Hematopoietic multipotent progenitor cell treated with erythropoietin and hydrocortisone succinate and interleukin-3 and kit ligand, for 4 days (in vitro differentiated cells): ENCODE measurements at regions not wholly inside any gene's neighbourhood (a gene's known extent, or its start where the extent isn't known, plus 50 kb on each side); places are given as distances from the start of the nearest gene placed in this dataset.
A peak's percentile ranks its signal among the peaks of the same experiment; 100 is the strongest.
"Not testable (repeated sequence)": the region's sequence is repeated elsewhere in the genome, so short reads cannot be mapped to it uniquely, and the experiment has no call there.

Source experiments
- DNase-seq: peaks from one replicate; pipeline ENCODE4 v3.0.0-alpha.2; 2015

DNA sequence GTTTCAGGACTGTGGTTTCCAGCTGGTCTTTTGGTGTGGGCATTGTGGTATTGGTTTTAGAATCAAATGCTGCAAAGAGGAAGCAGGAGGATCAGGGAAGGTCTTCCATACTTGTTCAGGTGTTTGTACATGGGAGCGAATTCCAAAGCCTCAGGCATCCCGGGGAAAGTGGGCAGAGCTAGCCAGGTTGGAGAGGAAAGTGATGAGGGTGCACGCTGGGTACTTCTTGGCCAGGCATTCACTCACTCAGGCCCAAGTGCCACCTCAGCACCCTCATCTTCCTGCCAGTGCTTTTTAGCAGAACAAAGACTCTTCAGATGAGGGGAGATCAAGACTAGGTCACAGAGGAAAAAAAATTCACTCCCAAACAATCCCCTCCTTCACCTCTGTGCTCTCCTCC lies 241.1 kb upstream of the TBX18 start:
- DNase-seq, result no peak

DNA sequence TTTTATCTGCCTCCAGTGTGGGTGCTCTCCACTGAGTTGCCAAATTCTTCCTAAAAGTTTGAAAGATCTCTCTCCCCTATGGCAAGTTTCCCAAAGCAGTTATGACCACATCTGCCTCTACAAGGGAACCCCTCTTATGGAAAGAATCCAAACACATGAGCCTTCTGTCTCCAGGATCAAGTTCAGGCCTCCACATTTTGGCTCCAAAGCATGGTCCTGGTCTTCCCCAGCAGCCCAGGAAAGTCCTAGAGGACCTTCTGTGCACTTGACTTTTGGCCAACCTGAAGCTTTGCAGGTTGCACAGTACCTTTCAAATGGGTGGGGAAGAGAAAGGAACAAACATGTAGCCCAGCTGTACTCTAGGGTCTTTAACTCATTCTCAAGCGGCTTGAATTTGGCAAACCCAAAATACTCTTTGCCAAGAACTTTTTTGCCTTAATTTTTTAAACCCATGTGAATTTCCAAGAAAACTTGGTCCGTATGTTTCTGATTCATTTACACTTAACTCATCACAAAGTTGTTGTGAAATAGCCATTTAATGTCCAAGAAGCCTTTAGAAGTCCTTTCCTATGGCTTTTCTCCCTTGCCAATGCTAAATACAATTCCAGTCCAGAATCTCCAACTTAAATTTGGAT lies 240.1 kb upstream of the TBX18 start:
- DNase-seq, result no peak

DNA sequence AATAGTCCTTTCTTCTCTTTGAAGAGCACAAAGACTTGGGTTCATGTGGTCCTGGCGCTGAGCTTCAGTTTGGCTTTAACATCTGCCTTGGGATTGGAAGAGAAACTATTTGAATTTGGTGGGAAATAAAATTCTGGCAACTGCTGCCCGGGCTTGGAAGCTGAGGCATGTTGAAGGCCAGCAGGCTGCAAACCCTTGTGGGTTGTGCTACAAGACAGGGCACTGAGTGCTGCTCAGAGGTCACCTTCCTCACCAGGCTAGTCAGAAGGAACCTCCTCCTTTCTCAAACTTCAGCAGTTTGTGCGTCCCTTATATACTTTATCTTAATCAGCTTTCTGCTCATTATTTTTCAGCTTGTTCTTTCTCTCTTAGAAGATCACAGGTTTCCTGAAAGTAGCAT lies 238.4 kb upstream of the TBX18 start:
- no peak for DNase-seq

DNA sequence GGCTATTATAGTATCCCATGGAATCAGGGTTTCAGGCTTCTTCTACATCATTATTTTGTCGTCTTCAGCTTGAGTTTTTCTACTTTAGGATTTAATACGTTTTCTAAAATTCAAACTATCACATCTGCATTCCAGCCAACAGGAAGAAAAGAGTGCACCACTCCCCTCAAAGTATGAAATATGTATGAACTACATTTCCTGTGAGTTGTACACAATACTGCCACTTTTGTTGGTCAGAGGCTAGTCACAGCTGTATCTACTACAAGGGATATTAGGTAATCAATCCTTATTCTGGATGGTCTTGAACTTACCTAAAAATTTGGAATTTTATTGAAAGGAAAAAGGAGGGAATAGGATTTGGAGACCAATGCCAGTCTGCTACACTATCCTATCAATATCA lies 235.6 kb upstream of the TBX18 start:
- DNase-seq, result no peak

DNA sequence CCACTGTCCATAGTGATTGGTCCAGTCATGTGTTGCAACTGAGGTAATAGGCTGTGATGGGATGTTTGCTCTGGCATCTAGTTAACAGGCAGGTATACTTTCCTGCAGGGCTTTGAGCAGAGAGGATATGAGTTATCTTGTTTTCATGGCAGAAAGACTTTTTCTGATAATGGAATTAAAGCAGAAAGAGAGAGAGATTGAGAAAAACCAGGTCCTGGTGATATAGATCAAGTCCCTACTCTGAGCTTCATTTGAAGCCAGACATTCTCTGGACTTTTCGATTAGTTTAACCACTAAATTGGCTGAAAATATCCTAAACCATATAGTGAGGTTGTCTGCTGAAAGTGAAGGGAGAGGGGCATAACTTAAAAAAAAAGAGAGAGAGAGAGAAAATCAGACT lies 233.8 kb upstream of the TBX18 start:
- no peak for DNase-seq

DNA sequence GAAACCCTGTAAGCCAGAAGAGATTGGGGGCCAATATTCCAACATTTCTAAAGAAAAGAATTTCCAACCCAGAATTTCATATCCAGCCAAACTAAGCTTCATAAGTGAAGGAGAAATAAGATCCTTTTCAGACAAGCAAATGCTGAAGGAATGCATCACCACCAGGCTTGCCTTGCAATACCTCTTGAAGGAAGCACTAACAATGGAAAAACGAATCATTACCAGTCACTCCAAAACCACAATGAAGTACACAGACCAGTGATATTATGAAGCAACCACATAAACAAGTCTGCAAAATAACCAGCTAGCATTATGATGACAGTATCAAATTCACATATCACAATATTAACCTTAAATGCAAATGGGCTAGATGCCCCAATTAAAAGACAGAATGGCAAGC lies 224.4 kb upstream of the TBX18 start:
- DNase-seq, result not testable (repeated sequence)

DNA sequence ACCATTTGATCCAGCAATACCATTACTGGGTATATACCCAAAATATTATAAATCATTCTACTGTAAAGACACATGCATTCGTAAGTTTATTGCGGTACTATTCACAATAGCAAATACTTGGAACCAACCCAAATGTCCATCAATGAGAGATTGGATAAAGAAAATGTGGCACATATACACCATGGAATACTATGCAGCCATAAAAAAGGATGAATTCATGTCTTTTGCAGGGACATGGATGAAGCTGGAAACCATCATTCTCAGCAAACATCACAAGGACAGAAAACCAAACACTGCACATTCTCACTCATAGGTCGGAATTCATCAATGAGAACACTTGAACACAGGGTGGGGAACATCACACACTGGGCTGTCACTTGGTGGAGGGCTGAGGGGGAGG lies 221.1 kb upstream of the TBX18 start:
- DNase-seq, result not testable (repeated sequence)

DNA sequence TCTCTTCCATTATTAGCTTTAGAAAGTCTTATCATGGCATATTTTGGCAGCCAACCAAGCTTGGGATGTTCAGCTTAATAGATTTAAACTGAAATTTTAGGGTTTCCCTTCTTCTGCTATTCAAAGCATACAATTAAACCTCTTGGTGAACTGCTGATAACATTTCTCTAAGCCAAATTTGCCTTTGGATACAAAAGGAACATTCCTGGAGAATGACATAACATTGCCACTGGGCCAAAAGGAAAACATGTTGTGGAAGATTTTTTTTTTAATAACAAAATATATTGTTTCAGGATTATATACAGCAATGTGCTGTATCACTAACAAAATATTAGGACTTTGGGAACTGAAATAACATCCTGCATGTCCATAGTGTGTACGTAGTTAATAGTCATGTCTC lies 215.1 kb upstream of the TBX18 start:
- no peak for DNase-seq

DNA sequence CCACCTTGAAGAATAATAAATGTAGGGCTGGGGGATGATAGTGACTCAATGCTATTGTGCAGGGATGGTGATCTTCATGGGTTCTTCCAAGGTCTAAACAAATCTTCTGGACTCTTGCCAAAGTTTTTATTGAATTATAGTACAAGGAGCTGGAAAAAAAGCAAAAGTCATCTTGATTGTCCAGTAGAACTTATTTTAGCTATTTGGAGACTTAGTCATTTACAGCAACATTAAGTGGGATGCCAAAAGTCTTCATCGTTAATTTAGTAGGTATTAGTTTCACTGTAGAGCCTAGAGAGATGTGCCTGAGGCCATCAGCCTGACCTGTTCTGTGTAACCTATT lies 212.9 kb upstream of the TBX18 start:
- DNase-seq, result no peak

DNA sequence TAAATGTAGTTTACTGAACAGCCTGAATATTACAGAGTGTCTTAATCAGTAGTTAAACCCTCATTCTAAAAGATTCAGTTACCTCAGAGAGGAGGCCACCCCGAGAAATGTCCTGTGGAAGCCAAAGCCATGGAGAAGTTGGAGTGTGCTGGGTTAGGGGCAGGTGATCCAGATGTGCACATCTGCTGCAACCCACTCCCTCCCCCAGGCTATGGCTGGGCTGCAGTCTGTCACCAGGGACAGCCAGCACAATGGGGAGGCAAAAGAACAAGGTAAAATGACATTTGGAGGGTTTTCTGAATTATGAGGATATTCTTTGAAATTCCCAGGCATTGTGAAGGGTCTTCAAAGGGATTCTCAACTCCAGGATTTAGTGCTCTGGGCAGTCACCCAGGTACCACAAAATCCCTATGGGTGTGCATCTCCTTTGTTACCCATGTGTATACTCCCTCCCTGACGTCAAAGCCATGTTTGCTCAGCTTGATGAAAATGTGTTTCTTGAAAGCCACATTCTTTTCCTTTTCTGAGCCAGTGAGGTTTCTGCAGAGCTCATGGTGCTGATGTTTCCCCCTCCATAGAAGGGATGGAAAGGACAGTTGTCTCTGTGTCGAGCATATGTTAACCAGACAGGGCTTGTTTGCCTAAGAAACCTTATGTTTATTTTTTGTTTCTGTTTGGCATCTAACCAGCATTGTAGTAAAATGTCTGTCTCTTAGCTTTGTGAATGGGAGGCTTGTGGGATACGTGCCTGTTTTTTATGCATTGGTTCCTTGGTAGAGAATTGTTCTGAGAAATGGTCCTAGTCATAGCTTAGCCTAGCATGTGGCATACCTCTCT lies 212.3 kb upstream of the TBX18 start:
- DNase-seq, result no peak

DNA sequence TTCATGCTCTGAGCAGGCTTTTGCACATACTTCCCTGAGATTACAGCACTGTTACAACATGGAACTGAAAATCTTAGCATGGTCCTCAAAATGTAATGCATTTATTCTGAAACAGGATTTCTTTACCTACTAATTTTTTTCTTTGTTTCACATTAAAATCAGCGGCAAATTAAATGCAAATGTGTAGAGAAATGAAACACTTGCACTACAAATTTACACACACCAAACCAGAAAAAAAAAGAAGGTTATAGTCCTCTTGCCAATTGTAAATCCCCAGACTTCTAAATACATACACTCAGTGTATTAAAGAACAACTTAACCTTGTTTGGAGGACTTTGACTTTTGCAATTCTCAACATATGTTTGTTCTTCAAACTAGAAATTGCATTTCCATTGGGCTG lies 210.9 kb upstream of the TBX18 start:
- DNase-seq, result no peak

DNA sequence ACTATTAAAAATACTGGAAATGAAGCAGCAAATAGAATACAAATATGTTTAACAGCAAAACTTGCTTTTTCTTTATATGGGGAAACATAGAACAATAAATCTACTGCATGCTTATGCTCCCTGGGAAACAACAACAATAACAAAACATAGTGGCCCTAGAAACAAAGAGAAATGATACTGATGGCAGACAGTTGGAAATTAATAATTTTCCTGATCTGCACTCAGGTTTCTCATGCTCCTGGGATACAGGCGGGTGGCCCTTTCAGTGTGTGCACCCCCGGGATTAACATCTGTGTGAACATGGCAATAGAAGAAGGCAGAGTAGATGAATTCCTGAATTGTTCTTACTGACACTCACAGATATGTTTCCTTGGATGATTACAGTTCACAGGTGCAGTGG lies 209.2 kb upstream of the TBX18 start:
- no peak for DNase-seq

DNA sequence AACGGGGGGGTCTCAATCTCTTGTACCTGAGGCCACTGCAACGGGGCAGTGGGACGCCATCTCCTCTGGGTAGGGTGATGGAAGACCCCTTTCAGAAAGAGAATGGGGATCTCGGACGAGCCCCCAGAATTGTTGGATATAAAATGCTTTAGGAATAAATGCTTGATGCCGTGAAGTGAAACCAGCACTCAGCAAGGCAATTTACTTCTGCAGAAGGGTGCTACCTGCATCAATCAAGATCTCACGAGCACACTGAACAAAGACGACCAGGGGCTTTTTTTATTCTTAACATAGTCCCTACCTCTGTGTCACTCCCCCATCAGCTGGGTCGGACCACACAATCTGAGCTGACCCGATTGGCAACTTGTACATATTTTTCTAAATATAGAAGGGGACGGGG lies 203.6 kb upstream of the TBX18 start:
- no peak for DNase-seq

DNA sequence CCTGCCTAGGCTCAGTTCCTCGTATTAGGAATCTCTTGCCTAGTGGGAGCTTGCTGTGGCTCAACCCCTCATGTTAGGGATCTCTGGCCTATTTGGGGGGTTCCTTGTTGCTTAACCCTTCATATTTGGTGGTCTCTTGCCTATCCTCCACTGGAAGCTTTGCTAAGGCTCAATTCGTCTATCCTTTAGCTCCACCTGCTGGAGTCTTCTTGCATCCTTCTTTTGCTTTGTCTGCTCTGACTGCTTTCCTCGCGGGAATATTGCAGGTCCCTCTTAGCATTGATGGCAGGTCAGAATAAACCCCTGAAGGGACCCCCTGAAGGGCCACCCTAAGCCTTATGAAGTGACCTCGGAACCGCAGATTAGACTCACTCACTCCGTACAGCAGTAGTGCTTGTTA lies 203.0 kb upstream of the TBX18 start:
- peak; percentile 41 for DNase-seq

DNA sequence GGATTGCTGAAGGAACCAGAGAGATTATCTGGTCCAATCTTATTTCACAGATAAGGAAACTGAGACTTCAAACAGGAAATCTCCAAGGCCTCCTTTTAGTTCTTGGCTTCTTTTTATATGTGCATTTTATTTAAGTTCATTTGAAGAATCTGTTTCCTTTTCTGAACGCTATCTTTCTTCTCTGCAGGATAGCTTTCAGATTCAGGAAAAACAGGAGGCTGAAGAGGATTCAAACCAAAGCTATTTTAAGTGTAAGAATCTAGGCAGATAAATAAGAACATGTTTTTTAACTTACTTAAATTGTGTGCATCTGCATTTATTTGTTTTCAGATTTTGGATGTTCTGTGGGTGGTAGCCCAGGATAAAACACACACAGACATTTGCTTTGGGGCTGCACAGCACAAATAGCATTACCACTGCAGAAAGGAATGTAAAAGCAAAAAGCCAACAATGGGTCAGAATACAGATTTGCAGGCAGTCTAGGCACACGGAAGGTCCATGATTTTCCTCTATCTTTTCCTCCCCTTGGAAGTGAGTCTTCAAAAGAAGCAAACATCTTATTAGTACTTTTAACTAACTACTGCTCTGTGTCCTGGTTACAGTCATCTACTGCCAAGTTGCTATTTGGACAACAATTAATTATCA lies 188.8 kb upstream of the TBX18 start:
- no peak for DNase-seq

DNA sequence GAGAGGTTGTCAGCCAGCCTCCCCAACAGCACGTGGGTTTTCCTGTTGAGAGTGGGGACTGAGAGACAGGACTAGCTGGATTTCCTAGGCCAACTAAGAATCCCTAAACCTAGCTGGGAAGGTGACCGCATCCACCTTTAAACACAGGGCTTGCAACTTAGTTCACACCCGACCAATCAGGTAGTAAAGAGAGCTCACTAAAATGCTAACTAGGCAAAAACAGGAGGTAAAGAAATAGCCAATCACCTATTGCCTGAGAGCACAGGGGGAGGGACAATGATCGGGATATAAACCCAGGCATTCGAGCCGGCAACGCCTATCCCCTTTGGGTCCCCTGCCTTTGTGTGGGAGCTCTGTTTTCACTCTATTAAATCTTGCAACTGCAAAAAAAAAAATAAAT lies 180.5 kb upstream of the TBX18 start:
- DNase-seq, result not testable (repeated sequence)

DNA sequence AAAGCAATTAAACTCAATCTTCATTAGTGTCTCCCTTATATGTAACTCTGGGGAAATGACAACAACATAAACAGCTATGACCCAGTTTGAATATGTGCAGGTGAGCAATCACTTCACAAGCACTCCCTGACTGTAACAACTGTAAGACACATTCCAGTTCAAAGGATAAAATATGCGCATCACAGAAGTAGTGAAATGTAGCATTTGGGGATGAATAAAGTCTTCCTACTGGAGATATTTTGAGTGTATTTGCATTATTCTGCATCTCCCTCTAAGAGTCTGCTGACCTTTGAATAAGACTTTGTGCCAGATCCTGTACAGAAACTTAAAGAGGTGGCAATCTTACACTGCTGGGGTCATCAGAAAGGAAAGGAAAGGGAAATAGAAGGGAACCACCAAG lies 179.5 kb upstream of the TBX18 start:
- DNase-seq, result no peak

DNA sequence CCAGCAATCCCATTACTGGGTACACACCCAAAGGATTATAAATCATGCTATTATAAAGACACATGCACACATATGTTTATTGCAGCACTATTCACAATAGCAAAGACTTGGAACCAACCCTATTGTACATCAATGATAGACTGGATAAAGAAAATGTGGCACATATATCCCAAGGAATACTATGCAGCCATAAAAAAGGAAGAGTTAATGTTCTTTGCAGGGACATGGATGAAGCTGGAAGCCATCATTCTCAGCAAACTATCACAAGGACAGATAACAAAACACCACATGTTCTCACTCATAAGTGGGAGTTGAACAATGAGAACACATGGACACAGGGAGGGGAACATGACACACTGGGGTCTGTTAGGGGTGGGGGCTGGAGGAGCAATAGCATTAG lies 177.2 kb upstream of the TBX18 start:
- not testable (repeated sequence) for DNase-seq

DNA sequence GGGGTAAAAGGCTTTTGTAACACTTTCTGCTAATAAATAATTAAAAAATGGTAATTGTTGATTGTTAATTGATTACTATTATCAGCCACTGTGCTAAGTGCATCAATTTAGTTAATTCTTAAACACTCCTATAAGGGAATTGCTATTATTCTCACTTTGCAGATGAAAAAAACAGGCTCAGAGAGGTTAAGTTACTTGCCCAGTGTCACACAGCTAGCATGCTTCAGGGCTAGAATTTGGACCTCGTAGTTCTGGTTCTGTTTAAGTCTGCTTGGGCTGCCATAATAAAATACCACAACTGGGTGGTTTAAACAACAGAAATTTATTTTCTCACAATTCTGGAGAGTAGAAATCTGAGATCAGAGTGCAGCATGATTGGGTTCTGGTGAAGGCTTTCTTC lies 164.8 kb upstream of the TBX18 start:
- no peak for DNase-seq

DNA sequence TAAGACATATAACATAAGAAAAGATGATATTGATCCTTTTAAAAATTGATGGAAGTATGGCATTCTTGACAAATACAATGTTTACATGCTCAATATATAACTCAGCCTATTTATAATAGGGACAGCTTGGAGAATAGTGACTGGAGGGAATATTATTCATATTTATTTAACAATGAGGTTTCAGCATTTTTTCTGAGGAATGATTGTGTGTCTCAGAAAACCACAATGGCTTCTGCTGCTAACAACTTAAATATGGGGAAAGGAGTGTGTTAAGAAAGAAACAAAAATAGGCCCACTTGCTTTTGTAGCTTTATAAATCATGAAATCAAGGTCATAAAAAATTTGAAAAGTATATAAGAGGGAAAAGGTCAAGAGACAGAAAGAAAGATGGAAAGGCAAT lies 163.2 kb upstream of the TBX18 start:
- no peak for DNase-seq

DNA sequence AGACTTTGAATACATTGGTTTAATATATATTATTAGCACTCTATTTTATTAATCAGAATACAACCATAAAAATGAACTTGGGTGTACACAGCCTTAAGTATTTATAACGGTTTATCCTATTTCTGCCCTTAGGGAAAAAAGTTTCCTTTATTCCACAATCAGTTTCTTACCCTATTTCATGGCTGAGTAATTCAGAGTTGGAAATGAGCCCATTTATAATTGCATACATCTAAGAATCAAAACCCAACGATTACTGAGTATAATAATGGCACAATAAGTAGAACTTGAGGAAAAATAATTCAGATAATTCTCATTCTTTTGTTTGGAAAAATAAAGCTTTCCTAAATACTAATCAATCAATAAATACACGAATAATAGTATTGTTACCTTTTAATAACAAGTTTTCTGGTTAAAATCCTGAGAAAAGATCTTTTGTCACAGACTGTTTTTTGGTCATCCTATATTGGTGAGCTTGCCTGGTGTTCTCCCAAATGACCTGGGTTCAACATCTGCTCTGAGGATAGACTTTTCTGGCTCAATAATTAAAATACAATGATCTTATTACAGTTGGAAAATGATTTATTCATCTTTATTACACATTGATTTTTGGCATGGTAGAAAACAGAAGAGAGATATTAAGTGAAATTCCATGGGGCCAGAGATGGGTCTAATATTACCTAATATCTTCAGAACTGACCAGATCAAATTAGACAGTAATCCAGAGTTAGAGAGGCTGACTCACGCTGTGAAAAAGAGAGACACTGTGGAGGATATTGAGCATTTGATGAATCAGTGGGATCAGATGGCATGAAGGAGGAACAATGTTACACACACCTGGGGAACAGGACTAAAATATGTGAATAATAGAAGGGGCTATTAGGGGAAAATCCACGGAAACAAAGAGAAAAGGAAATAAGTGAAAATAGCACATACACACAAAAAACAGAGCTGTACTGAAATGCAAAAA lies 162.1 kb upstream of the TBX18 start:
- DNase-seq, result no peak

DNA sequence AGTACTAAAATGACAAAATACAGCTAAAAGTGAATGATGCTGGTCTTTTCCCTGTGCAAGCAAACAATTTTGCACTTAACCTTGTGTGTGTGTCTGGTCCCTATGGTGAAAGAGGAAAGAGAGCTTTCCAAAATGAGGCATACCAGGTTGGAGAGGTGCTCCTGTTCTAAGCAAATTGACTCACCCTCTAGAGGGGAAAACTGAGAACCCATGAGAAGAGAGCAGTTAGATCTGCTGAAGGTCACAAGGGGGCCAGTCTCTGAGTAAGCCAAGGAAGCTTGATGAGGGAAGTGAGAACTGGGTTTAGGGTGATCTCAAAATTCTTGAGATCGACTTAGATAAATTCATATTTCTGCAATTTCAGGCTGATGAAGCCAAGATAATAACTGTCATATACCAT lies 157.5 kb upstream of the TBX18 start:
- no peak for DNase-seq

DNA sequence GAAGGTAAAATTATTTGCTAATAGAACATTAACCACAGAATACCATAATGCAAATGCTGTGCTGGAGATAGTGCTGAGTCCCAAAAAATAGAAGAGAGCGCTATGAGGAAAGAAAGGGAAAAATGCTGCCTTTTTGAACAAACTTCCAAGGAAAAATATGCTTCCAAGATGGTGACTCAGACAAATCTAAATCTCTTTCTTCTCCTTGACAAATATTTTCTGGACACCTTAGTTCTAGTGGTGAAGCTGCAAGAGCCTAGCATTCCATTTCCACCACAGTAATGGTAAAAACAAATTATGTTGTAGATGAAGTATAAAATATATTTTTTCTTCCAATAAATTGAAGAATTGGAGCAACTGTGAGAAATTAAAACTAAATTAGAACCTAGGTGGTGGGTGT lies 155.6 kb upstream of the TBX18 start:
- DNase-seq, result no peak
